ES-I3 (cell line): ENCODE measurements at regions not wholly inside any gene's neighbourhood (a gene's known extent, or its start where the extent isn't known, plus 50 kb on each side); places are given as distances from the start of the nearest gene placed in this dataset.

ENCODE experiments used
- H3K36me3 ChIP-seq: 2 replicates; pipeline ENCODE4 v1.6.1; 2013; ENCODE audit warnings: mild to moderate bottlenecking, low read length, control low read depth, moderate library complexity; ENCODE audit not compliant: insufficient read depth
- H3K4me1 ChIP-seq: 2 replicates; pipeline ENCODE4 v1.6.1; 2013; ENCODE audit warnings: mild to moderate bottlenecking, control low read depth, low read length; ENCODE audit not compliant: insufficient read depth
- H3K9ac ChIP-seq: 2 replicates; pipeline ENCODE4 v1.6.1; 2013; ENCODE audit warnings: low read depth, mild to moderate bottlenecking, low read length, moderate library complexity
- H3K9me3 ChIP-seq: 2 replicates; pipeline ENCODE4 v1.6.1; 2013; ENCODE audit warnings: mild to moderate bottlenecking, low read length, moderate library complexity; ENCODE audit not compliant: control insufficient read depth, insufficient read depth

DNA sequence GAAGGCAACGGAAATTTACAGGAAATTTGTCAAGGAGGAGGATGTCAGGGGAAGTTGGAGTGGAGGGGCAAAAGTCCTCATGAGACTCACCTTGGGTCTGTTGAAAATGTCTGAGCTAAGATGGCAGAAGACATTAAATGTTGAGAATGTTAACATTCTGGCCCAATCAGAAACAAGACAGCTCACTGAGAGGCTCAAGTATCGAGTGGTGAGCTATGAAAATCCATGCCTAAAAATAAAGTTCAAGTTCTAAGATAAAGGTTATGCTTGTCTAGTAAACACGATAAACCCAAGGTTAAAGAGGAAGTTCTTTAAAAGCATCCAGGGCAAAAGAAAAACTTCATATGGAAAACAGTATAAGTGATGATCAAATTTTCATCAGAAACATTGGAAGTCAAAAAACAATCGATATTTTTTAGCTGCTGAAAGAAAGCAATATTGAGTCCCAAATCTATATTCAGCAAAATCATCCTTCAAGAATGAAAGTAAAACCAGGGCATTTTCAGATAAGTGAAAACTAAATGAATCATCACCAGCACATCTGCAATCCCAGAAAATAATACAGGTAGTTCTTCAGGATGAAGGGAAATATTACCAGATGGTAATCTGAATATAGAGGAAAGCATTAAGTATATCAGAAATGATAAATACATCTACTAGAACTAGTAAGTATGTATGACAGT, 462.4 kb downstream of the TLL1 start:
- H3K4me1 ChIP-seq, result peaks cover 9% of the 10 kb centered on the region; the same call in 1 of the 2 replicates
- H3K36me3 ChIP-seq, result no peaks in the 10 kb centered on the region
- no peak overlapping the region for H3K9ac ChIP-seq
- no peaks in the 10 kb centered on the region; the same call in 1 of the 2 replicates for H3K9me3 ChIP-seq

DNA sequence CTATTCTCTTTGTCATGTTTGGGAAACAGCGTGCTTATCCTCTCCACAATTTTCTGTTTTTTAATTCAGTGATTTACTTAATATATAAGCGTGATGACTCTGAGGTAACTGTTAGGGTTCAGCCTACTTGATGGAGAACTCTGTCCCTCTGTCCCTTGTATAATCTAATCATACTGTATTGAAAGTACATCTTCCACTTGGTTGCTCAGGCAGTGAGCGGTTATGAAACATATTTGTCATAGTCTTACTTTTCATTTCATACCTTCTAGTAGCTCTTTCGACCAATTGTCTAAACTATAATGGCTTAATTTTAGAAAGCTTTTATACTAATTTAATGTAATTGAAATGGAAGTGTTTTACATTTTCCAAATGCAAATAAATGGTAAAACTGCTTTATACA, 469.0 kb downstream of the TLL1 start:
- no peaks in the 10 kb centered on the region for H3K9me3 ChIP-seq
- no peaks in the 10 kb centered on the region for H3K4me1 ChIP-seq
- H3K9ac ChIP-seq, result no peak overlapping the region
- H3K36me3 ChIP-seq, result no peaks in the 10 kb centered on the region

DNA sequence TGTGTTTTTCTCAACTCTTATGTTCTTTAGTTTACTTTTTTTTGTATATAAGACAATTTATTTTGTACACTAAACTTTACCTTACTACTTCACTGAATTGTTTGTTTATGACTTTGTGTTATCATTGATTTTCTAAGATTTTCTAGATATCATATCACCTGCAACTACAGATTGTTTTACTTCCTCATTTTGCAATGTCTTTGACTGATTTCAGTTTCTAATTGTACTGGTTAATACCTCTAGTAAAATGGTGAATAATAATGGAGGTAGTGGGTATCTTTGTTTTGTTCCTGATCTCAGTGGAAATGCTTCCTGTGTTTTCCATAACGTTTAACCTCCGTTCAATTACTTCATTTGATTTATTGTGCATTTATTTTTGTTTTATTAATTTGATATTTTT, 490.2 kb downstream of the TLL1 start:
- Histone ChIP-seq H3K36me3 (no peaks in the 10 kb centered on the region), H3K9ac (no peak overlapping the region), H3K9me3 (no peaks in the 10 kb centered on the region), H3K4me1 (no peaks in the 10 kb centered on the region)

DNA sequence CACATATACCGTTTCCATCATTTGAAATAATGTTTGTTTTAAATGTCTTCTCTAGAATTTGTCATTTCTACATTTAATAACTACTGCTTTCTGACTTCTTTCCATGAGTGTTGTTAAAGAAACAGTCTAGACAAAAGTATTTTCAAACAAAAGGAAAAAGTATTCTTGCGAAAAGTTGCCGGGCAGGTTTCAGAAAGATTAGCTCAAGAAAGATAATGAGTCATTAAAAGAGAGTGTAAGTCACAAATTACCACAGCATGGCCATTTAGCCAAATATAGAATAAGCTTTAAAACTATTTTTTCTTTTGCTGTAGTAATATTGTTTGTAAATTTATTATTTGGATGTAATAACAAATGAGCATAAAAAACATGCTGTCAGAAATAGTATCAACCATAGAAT, 493.0 kb downstream of the TLL1 start:
- H3K9ac ChIP-seq, result no peak overlapping the region
- H3K4me1 ChIP-seq, result no peaks in the 10 kb centered on the region
- no peaks in the 10 kb centered on the region for H3K9me3 ChIP-seq
- no peaks in the 10 kb centered on the region for H3K36me3 ChIP-seq

DNA sequence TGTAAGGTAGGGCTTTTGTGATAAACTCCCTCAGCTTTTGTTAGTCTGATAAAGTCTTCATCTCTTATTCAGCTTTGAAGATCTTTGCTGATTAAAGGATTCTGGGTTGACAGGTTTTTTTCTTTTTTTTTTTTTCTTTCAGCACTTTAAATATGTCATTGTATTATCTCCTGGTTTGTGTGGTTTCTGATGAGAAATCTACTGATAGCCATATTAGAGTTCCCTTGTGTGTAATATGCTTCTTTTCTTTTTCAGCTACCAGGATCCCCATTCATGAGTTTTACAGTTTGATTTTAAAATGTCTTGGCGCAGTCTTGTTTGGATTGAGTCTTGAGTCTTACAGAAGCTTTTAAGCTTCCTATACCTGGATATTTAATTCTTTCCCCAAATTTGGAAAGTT, 504.5 kb downstream of the TLL1 start:
- no peak overlapping the region for H3K9ac ChIP-seq
- H3K4me1 ChIP-seq, result no peaks in the 10 kb centered on the region
- no peaks in the 10 kb centered on the region for H3K36me3 ChIP-seq
- H3K9me3 ChIP-seq, result peaks cover 13% of the 10 kb centered on the region

DNA sequence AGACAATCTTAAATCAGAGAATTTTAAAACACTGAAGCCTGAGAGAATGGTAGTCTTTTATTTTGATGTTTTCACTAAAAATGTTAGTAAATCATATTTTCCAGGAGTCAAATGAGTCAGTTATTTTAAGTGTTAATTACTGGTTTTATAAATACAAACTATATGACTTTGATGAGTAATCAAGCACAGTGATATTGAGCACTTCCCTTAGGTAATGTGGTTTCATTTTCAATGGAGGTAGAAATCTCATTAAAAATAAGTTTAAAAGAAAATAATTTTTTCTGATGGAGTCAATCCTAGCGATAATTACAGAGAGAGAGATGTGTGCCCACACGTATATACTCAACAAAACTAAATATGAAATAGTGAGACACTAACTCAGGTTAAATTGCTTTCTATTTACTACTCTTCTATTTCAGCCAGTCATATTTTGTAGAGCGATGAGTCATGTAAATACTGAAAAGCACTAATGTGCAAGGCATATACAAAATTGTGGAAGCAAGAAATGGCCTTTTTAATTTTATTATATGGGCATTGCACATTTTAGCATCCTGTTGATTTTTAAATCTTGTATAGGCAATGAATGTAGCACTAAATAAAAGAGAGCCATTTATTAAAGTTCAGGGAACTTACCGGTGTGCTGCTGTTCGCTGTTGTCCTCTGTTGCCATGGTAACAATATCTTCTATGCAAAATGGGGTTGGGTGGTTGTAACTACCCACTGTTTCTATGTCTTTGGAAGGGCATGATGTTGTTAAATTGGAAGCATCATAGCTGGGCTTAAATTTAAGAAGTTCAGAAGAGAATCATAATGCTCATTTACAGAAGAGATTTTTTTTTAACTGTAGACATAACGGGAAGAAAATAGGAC, 513.7 kb downstream of the TLL1 start:
- no peaks in the 10 kb centered on the region for H3K36me3 ChIP-seq
- 0 out of 2 replicates have a peak, but pooled peaks cover 4% of the 10 kb centered on the region for H3K4me1 ChIP-seq
- H3K9ac ChIP-seq, result no peak overlapping the region
- H3K9me3 ChIP-seq, result no peaks in the 10 kb centered on the region

DNA sequence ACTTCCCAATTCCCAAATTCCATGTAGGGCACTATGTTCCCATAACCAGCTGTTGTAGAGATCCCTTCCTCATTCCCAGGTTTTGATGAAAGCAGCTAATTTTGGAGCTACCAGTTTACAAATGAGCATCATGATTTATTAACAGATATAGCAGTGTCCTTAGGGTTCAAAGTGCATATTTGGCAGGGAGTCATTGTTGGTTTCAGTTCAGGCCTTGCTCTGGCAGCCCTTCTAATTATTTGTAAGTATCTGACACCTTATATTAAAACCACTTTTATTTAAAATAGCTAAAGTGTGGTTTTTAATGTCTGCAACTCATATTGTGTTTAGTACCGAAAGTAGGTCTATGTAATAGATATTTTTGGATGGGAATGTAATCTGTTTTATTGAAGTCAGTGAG, 518.5 kb downstream of the TLL1 start:
- no peaks in the 10 kb centered on the region for H3K36me3 ChIP-seq
- no peaks in the 10 kb centered on the region for H3K4me1 ChIP-seq
- H3K9ac ChIP-seq, result no peak overlapping the region
- H3K9me3 ChIP-seq, result no peaks in the 10 kb centered on the region

DNA sequence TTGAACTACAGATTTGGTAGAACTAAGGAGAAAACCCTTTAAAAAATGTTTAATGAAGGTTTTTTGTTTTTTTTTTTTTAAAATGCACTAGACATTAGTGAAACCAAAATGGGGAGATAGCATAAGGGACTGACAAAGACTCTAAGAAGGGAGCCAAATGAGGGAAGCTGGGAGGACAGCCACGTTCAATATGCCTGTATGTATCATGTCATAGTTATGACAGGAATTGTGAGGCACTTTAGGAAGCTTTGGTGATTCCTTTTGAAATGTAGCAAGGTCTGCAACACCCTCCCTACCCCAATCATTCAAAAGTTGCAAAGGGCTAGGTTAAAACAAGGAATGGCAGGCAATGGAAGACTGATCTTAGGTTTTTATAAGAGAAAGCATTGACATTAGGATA, 526.0 kb downstream of the TLL1 start:
- Histone ChIP-seq H3K9ac (no peak overlapping the region), H3K9me3 (no peaks in the 10 kb centered on the region), H3K4me1 (peaks cover 4% of the 10 kb centered on the region; the same call in 1 of the 2 replicates), H3K36me3 (no peaks in the 10 kb centered on the region)

DNA sequence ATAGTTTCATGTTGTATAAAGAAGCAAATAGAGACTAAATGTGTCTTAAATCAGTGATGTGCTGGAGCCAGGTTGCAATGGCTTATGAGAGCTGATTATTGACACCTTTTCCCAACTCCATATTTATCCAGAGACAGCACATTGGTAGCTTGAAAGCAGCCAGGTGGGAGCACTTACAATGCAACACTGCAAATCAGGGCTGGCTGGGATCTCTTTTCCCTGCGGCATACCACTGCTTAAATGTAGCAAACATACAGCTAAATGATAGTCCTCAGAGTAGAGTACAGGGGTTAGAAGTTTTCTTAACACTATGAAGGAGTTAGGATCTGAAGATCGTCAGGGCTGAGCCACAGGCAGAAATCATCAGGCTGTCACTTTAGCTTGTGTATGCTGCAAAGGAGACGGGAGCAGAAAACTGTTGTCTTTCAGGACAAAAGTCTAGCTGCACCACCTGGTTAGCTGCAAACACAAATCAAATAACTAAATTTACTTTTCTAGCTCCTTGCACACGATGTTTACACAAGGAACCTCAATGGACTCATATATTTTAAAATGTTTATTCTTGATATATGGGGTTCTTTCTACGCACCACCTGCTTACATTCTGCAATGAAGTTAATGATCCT, 527.3 kb downstream of the TLL1 start:
- H3K9me3 ChIP-seq, result no peaks in the 10 kb centered on the region
- peaks cover 4% of the 10 kb centered on the region; the same call in 1 of the 2 replicates for H3K4me1 ChIP-seq
- H3K9ac ChIP-seq, result no peak overlapping the region
- no peaks in the 10 kb centered on the region for H3K36me3 ChIP-seq

DNA sequence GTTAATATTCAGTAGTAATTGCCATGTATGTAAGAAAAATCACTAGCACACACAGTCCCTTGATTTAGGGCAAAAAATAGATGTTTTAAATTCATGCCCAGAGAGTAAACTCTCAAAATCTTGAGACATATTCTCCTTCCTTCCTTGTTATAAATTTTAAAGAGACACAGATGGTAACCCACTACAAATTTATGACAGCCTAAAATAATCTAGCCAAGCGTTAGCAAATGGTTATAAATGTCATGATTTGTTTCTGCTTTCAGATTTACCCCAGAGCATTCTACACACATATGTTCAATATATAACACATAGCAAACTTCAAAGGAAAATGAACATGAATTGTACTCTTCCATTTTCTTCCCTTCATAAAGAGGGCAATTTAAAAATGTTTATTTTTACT, 540.3 kb downstream of the TLL1 start:
- Histone ChIP-seq H3K9ac (no peak overlapping the region), H3K4me1 (no peaks in the 10 kb centered on the region)

DNA sequence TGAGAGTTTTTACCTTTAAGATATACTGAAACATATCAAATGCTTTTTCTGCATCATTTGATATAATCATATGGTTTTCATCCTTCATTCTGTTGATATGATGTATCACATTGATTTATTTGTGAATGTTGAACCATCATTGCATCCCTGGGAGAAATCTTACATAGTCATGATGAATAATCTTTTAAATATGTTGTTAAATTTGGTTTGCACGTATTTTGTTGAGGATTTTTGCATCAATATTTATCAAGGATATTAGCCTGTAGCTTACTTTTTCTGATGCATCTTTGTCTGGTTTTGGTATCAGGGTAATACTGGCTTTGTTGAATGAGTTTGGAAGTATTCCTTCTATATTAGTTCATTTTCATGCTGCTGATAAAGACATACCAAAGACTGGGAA, 541.4 kb downstream of the TLL1 start:
- H3K4me1 ChIP-seq, result no peaks in the 10 kb centered on the region
- no peaks in the 10 kb centered on the region for H3K9me3 ChIP-seq
- no peak overlapping the region for H3K9ac ChIP-seq
- H3K36me3 ChIP-seq, result no peaks in the 10 kb centered on the region; the same call in 1 of the 2 replicates

More for the DNA sequence above, 540.3 kb downstream of the TLL1 start:
- Histone ChIP-seq H3K9me3 (no peaks in the 10 kb centered on the region), H3K36me3 (no peaks in the 10 kb centered on the region; the same call in 1 of the 2 replicates)

DNA sequence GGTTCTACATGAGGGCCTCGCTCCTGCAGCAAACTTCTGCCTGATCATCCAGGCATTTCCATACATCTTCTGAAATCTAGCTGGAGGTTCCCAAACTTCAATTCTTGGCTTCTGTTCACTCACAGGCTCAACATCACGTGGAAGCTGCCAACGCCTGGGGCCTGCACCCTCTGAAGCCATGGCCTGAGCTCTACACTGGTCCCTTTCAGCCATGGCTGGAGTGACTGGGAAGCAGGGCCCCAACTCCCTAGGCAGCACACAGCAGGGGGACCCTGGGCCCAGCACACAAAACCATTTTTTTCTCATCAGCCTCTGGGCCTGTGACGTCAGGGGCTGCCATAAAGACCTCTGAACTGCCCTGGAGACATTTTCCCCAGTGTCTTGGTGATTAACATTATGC, 542.7 kb downstream of the TLL1 start:
- Histone ChIP-seq H3K9me3 (no peaks in the 10 kb centered on the region), H3K9ac (no peak overlapping the region), H3K4me1 (no peaks in the 10 kb centered on the region), H3K36me3 (no peaks in the 10 kb centered on the region; the same call in 1 of the 2 replicates)

DNA sequence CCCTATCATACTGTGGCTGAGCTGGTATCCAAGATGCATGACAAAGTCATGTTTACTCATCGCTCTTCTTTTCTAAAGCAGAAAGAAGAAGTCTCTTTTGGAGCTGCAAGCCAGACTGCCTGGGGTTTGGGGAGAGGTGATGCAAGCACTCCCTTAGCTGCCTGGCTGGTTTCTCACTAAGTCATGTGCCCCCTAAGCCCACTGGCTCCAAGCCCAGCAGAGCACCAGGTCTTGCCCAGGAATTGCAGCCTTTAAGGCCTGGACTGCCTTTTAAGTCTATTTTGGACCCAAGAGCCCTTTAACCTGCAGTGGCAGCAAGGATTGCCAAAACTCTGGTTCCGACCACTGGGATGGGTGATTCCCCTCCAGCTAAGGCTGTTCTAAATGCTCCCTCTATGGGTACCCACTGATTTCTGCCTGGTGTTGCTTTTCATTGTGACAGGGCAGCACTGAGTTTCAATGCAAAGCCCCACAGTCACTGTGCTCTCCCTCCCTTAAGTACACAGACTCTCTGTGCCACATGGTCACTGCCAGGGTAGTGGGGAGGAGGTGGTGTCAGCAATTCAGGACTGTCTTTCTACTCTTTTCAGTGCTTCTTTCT, 548.6 kb downstream of the TLL1 start:
- H3K4me1 ChIP-seq, result no peaks in the 10 kb centered on the region; the same call in 1 of the 2 replicates
- no peaks in the 10 kb centered on the region for H3K9me3 ChIP-seq
- H3K9ac ChIP-seq, result no peak overlapping the region
- H3K36me3 ChIP-seq, result no peaks in the 10 kb centered on the region

DNA sequence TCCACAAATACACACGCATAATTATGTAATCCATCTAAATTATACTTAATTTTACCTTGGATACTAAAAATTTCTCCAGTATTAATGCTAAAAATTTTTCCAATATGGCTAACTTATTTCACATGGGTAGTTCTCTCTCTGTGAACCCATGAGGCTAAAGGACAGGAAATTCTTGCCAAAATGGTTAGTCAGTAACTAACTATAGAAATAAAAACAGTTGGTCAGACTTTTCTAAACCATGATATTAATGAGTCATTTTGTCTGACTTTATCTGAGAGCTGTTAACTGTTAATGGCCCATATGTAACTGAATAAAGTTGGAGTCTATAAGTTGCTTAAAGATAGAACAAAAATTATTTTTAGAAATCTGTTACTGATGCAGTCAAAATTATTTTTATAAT, 549.4 kb downstream of the TLL1 start:
- H3K36me3 ChIP-seq, result no peaks in the 10 kb centered on the region
- H3K4me1 ChIP-seq, result no peaks in the 10 kb centered on the region; the same call in 1 of the 2 replicates
- H3K9ac ChIP-seq, result no peak overlapping the region
- H3K9me3 ChIP-seq, result no peaks in the 10 kb centered on the region
